ENCODE measurements at regions not wholly inside any gene's neighbourhood (a gene's known extent, or its start where the extent isn't known, plus 50 kb on each side); places are given as distances from the start of the nearest gene placed in this dataset.

DNA sequence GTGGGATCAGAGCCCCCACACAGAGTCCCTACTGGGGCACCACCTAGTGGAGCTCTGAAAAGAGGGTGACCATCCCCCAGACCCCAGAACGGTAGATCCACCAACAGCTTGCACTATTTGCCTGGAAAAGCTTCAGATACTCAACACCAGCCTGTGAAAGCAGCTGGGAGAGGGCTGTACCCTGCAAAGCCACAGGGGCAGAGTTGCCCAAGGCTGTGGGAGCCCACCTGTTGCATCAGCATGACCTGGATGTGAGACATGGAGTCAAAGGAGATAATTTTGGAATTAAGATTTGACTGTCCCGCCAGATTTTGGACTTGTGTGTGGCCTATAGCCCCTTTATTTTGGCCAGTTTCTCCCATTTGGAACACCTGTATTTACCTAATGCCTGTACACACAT lies 260.4 kb downstream of the TBX18 start:
- Histone ChIP-seq H2BK15ac (ENCODE audit: low read length) (no peak overlapping the region), H3K9ac (replicated peaks in 1 of 4; ENCODE audit: extremely low read depth in 1 of 4, low read depth in 3 of 4, low read length in 3 of 4) (no peak overlapping the region)

More for the DNA sequence above, 260.4 kb downstream of the TBX18 start:
- Histone ChIP-seq H2BK120ac (replicated peaks; ENCODE audit: low read depth, low read length) (no peak overlapping the region), H3K23ac (ENCODE audit: insufficient read length) (no peak overlapping the region), H3K4me1 (replicated peaks in 1 of 4; ENCODE audit: control insufficient read depth in 3 of 4, insufficient read depth in 4 of 4, low read length in 3 of 4) (peaks cover 0 to 3% (median 0%) of the 10 kb centered on the region in 4 experiments; a peak in 1 of 7 replicates), H3K9me3 (ENCODE audit: insufficient read depth in 2 of 2, low read depth in 1 of 2, low read length in 1 of 2) (peaks cover 0 to 9% of the 10 kb centered on the region in 2 experiments; a peak in 1 of 4 replicates), H3K56ac (replicated peaks; ENCODE audit: insufficient read length, low read depth, low read length) (no peak overlapping the region), H3K18ac (ENCODE audit: extremely low read depth, low read length) (no peak overlapping the region), H4K20me1 (replicated peaks in 1 of 2; ENCODE audit: control insufficient read depth in 1 of 2, insufficient read depth in 2 of 2, low read length in 2 of 2) (no peaks in the 10 kb centered on the region), H3K14ac (ENCODE audit: insufficient read length) (no peak overlapping the region), H2BK5ac (ENCODE audit: low read depth, low read length) (no peak overlapping the region), H2BK20ac (ENCODE audit: low read length) (no peak overlapping the region), H3K36me3 (ENCODE audit: control insufficient read depth in 2 of 4, insufficient read depth in 4 of 4, low read length in 3 of 4) (no peaks in the 10 kb centered on the region), H2BK12ac (ENCODE audit: low read depth, low read length) (no peak overlapping the region), H3K27ac (ENCODE audit: low read depth, low read length) (no peak overlapping the region), H3K4me2 (ENCODE audit: insufficient read depth in 1 of 2, low read depth in 2 of 2, low read length in 2 of 2) (no peak overlapping the region), H3K79me2 (ENCODE audit: control insufficient read depth in 1 of 2, insufficient read depth in 2 of 2, low read length in 2 of 2) (no peaks in the 10 kb centered on the region), H4K91ac (replicated peaks; ENCODE audit: insufficient read length, low read length) (no peak overlapping the region), H4K8ac (ENCODE audit: extremely low read depth, insufficient read depth, low read length) (no peak overlapping the region), H3K4me3 (ENCODE audit: extremely low read depth in 1 of 4, insufficient read depth in 2 of 4, low read depth in 3 of 4, low read length in 4 of 4) (no peak overlapping the region), H2AK5ac (ENCODE audit: low read depth, low read length) (no peak overlapping the region), H3K23me2 (ENCODE audit: low read depth, low read length) (no peaks in the 10 kb centered on the region), H3K79me1 (ENCODE audit: low read depth, low read length) (no peaks in the 10 kb centered on the region), H2AFZ (ENCODE audit: low read length) (no peak overlapping the region), H3K4ac (replicated peaks; ENCODE audit: insufficient read length, low read depth, low read length) (no peak overlapping the region), H4K5ac (ENCODE audit: insufficient read length, low read depth, low read length) (no peak overlapping the region), H3K27me3 (replicated peaks in 1 of 4; ENCODE audit: control insufficient read depth in 3 of 4, extremely low read depth in 1 of 4, insufficient read depth in 3 of 4, low read length in 3 of 4) (no peaks in the 10 kb centered on the region)
- FAIRE-seq (no peak), DNase-seq (ENCODE audit: low read depth in 1 of 2, low spot score in 2 of 2) (no peak)
- CTCF ChIA-PET (ENCODE audit: partially characterized antibody) = no interaction called here
- 68% methylated on average over 2 of the region's 2 CpGs; no CpG with 5 or more reads in 1 of the 2 experiments for WGBS, 2 experiments (ENCODE audit: extremely low coverage in 1 of 2, insufficient coverage in 1 of 2, insufficient read length in 1 of 2, insufficient replicate concordance in 2 of 2, low coverage in 1 of 2, low lambda C conversion rate in 2 of 2, missing lambda C conversion rate in 1 of 2)
- POLR2A ChIA-PET (ENCODE audit: partially characterized antibody) = no interaction called here
- TF ChIP-seq POU5F1 (IDR thresholded peaks at IDR 0.05; ENCODE audit: low read depth, low read length) (no peak), KDM5A (IDR thresholded peaks at IDR 0.05; ENCODE audit: low read length) (no peak), EGR1 (IDR thresholded peaks at IDR 0.05; ENCODE audit: borderline replicate concordance, low read depth, low read length) (no peak), HDAC2 (IDR thresholded peaks at IDR 0.05; ENCODE audit: borderline replicate concordance in 1 of 2, low read depth in 2 of 2, low read length in 2 of 2) (no peak), RNF2 (IDR thresholded peaks at IDR 0.05; ENCODE audit: borderline replicate concordance, low read depth, low read length, missing control alignments, poor library complexity, severe bottlenecking) (no peak), RBBP5 (IDR thresholded peaks at IDR 0.05; ENCODE audit: borderline replicate concordance, low read depth, low read length) (no peak), TCF12 (IDR thresholded peaks at IDR 0.05; ENCODE audit: low read depth, low read length) (no peak), TEAD4 (IDR thresholded peaks at IDR 0.05; ENCODE audit: low read depth, low read length) (no peak), TBP (IDR thresholded peaks at IDR 0.05; ENCODE audit: low read depth, low read length) (no peak), SIX5 (IDR thresholded peaks at IDR 0.05; ENCODE audit: low read depth, low read length) (no peak), PHF8 (conservative IDR thresholded peaks at IDR 0.05; ENCODE audit: low read depth, low read length) (no peak), CBX8 (IDR thresholded peaks at IDR 0.05; ENCODE audit: borderline replicate concordance, low read depth, low read length) (no peak), SP4 (IDR thresholded peaks at IDR 0.05; ENCODE audit: low read length) (no peak), ZNF274 (IDR thresholded peaks at IDR 0.05; ENCODE audit: borderline replicate concordance, extremely low read depth, low read length) (no peak)

Measured in H1 (cell line).